DMS114 treated with DMSO at 0.1 percent for 48 hours (cell line): ENCODE measurements at regions not wholly inside any gene's neighbourhood (a gene's known extent, or its start where the extent isn't known, plus 50 kb on each side); places are given as distances from the start of the nearest gene placed in this dataset.
A peak's percentile ranks its signal among the peaks of the same experiment; 100 is the strongest.
"Not testable (repeated sequence)": the region's sequence is repeated elsewhere in the genome, so short reads cannot be mapped to it uniquely, and the experiment has no call there.

Experiments
- DNase-seq: peaks from one replicate; lab custom pipeline; 2025; ENCODE audit not compliant: unreplicated experiment; lab: John Stamatoyannopoulos, UW

- DNase-seq, result not testable (repeated sequence)
Measured at GRCh38 chr10:6824793-6825192, 244.7 kb upstream of the PRKCQ start.

DNA sequence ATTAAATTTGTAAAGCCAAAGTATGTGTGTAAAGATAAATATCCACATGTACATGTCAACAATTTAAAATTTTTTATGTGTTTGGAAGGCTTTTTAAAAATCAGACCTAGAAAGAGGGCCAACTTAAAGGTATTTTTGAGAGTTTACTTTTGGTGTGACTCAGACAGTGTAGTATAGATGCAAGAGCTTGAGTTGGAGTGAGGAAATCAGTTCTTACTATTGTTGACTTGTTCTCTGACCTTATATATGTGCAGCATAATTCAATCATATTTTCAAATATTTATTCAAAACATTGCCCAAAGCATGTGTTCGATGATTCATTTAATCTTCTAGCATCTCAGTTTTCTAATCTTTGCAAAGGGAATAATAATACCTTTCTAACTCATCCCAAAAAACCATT is 243.7 kb upstream of the PRKCQ start:
- DNase-seq, result no peak

DNA sequence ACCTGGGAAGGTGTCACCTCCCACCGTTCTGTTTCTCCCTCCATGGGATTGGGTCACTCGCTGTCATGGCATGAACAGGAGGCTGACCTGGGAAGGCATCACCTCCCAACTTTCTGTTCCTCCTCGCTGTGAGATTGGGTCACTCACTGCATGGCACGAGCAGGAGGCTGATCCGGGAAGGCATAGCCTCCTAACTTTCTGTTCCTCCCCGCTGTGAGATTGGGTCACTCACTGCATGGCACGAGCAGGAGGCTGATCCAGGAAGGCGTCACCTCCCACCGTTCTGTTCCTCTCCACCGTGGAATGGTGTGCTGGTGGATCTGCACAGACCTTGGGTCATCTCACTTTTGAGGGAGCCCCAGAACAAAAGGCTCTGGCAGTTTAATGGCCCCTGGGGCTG is 239.2 kb upstream of the PRKCQ start:
- no peak for DNase-seq

- DNase-seq, result no peak
Measured at GRCh38 chr10:6817770-6818169, 237.7 kb upstream of the PRKCQ start.

DNA sequence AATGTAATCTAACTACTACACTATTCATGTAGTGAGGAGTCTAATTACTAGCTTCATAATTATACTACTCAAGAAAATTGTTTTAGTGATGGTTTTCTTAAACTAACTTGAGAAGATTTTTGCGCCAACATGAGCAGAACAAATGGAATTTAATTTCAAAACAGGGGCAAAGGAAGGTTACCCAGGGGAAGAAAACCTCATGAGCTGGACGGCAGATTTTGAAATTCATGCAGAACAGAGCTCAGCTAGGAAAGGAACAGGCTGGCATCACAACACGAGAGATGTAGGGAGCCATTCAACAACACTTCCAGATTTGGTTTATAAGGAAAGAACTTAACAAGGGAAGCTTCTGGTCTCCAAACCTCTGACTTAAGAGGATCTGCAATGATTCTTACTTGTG is 235.3 kb upstream of the PRKCQ start:
- no peak for DNase-seq

DNA sequence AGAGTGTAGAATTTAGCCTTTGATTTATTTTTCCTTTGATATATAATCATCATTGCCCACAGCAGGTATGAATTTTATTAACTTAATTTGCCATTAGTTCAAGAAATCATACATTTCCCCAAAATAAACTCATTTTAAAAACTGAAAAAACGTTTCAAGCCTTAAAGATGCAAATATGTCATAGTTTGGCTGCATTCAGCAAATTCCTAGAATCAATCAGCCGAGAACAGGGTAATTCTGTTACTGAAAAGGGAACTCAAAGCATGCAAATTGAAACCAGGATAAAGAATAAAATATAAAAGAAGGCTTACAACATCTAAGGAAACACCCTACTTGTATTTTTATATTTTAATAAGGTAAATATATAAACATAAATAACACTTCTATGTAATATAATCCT is 233.8 kb upstream of the PRKCQ start:
- no peak for DNase-seq

DNA sequence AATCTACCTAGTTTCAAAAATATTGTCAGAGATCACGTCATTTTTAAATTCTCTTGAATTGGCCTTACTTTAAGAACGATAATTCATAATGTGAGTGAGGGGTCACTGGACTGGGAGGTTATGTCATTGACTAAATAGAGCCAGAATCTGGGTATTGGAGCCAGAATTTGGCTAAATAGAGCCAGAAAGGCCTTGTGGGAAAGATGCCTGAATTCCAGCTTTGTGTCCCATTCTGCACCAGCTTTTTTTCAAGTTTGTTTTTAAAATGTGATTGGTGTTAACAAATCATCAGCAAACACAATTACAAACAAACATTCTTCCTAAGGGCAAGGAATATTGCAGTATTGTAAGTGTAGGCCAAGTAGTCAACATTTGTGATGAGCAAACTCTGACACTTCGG is 233.2 kb upstream of the PRKCQ start:
- no peak for DNase-seq

- DNase-seq, result no peak
Measured at GRCh38 chr10:6811153-6811552, 231.1 kb upstream of the PRKCQ start.

DNA sequence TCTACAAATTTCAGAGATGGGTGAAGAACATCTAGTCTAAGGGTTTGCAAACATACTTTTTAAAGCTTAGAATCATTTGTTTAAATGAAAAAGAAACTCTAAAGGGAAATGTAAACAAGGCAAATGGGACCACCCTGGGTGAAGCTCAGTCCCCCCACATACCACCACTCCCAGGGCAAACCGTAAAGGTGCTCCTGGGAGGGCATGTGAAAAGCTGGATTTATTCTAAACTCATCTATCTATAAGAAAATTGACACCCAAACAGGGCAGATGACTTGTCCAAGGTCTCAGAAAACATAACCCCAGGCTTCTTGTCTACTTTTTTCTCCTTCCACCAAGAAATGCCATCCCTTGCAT is 223.3 kb upstream of the PRKCQ start:
- no peak for DNase-seq

GRCh38 chr10:6802759-6803426 is 222.8 kb upstream of the PRKCQ start:
- DNase-seq, result no peak

DNA sequence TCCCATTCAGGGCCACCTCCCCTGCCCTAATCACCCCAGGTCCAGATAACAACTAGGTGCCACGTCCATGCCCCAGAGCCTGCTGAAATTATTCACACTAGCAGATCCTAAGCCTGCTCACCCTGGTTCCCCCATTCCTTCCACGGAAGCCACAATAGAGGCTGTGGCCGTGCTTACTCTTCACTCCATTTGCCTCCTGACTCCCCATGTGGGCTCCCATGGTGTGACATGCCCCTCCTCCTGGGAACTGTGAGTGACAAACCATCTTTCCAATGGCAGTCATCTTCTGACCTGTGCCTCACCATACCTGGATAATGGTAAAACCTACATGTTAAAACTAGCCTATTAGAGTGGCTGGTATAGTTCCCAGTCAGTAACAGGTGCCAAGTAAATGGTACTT is 216.2 kb upstream of the PRKCQ start:
- no peak for DNase-seq

GRCh38 chr10:6795541-6795940 is 215.5 kb upstream of the PRKCQ start:
- DNase-seq, result no peak

DNA sequence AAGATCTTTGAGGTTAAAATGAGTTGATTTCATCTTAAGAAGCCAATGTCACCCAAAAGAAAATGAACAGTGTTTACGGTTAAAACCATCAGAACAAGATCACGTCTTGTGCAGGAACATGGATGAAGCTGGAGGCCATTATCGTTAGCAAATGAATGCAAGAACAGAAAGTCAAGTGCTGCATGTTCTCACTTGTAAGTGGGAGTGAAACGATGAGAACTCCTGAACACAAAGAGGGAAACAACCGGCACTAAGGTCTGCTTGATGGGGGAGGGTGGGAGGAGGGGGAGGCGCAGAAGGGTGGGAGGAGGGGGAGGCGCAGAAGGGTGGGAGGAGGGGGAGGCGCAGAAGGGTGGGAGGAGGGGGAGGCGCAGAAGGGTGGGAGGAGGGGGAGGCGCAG is 214.8 kb upstream of the PRKCQ start:
- not testable (repeated sequence) for DNase-seq

DNA sequence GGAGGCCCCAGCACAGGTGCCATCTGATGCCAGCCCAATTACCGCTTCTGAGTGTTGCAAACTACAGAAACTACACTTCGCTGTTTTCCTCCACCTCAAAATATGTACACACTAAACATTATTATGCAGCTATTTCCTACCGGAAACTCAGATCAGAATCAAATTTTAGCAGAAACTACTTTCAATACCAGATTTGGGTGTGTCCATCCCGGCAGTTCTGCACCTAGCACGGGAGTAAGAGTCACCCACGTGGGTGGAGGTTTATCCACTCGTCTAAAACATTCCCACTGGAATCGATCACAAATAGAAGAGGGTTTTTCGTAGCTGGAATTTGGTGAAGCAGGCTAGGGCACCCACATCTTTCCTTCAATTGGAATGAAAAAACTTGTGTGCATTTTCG is 214.4 kb upstream of the PRKCQ start:
- DNase-seq, result no peak

DNA sequence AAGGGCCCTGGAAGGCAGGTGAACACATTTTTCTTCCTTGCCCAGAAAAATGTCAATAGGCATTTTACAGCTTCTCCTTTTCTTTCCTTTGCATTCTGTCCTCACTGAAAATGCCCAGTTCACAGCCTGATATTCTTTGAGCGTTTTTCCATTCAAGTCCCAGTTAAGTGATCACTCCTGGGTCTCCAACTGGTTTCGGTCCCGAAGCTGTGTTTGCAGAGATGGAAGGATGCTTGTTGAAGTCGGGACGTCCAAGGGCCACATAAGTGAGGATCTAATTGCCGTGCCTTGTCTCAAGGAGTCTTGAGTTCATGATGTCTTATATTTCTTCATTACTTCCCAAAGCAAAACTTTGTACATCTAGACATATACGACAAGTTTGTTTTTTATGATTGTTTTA is 208.7 kb upstream of the PRKCQ start:
- no peak for DNase-seq

DNA sequence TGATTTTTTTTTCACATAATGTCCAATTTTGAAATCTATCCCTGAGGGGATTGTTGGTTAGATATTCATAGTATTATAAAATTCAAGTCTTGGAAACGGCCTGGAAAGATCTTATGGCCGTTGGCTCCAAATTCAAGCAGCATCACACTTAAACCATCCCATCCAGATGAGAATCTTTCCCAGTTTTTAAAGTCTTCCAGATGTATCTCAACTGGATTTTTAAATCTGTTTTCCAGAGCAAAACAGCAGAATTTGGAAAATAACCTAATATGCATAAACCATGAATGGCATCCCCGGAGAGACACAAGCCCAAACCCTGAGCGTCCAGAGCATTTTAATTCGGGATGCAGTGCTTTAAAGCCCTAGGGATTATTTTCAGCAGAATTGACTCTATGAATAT is 208.2 kb upstream of the PRKCQ start:
- no peak for DNase-seq

- DNase-seq, result no peak
Measured at GRCh38 chr10:6787718-6788117, 207.6 kb upstream of the PRKCQ start.

DNA sequence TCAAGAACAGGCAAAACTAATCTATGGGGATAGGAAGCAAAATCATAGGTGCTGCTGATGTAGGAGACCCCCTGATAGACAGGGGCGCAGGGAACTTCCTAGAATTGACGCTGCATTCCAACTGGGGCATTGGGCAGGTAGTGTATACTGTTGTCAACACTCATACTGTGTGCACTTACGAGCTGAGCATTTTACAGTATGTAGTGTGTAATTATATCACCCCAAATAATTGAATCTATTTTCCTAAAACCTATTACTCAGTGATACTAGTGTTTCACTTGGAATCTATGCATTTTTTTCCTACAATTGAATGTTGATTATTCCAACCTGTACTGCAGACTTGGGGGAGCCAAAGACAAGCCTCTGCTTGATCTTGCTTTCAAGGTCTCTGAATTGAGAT is 207.0 kb upstream of the PRKCQ start:
- DNase-seq, result no peak

DNA sequence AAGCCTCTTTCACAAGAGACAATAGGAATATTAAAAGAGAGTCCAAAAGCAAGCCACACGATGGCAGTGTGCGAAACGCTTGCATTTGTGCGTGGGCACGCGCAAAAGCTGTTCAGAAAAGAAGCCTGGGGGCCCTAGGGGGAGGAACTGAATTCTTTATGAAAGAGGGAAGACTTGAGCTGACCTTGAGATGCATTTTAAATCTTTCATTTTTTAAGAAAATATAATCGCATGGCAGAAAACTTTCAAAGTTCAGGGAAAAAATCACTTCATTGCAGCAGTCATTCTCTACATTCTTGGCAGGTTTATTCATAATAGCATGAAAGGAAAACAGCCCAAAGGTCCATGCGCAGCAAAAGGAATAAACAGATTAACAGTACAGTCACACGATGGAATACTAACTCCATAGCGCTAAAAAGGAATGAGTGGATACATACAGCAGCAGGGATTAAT is 206.5 kb upstream of the PRKCQ start:
- DNase-seq, result peak; percentile 46

GRCh38 chr10:6784429-6784828 is 204.4 kb upstream of the PRKCQ start:
- not testable (repeated sequence) for DNase-seq

DNA sequence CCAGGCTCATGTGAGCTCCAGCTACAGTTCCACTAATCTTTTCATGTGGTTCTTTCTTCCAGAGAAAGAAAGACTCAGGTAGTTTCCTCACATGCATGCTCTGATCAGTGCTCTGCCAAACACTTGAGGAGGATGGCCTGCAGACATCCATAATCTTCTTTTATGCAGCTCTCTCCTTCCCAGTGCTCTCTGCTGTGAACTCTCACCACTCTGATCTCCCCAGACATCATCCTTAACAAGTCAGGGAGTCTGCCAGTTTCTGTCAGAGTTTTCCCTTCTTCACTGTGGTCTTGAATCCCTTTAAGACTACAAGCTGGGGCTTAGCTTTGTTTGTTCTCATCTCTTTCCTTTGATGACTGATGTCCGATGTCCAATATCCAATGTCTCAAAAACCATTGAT is 203.4 kb upstream of the PRKCQ start:
- DNase-seq, result no peak

DNA sequence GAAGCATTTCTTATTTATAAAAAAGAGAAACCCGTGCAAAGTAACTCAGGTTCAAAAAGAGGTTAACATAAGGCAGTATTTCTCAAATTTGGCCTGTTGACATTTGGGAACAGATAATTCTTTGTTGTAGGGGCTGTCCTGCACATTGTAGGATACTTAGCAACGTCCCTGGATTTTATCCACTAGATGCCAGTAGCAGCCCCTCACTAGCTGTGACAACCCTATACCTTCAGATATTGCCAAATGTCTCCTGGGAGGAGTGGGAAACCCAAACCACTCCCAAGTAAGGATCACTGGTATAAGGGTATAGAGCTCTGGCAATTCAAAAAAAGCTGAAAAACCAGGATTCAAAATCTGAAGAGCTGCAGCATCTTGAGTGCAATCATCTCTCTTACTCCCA is 202.3 kb upstream of the PRKCQ start:
- no peak for DNase-seq

DNA sequence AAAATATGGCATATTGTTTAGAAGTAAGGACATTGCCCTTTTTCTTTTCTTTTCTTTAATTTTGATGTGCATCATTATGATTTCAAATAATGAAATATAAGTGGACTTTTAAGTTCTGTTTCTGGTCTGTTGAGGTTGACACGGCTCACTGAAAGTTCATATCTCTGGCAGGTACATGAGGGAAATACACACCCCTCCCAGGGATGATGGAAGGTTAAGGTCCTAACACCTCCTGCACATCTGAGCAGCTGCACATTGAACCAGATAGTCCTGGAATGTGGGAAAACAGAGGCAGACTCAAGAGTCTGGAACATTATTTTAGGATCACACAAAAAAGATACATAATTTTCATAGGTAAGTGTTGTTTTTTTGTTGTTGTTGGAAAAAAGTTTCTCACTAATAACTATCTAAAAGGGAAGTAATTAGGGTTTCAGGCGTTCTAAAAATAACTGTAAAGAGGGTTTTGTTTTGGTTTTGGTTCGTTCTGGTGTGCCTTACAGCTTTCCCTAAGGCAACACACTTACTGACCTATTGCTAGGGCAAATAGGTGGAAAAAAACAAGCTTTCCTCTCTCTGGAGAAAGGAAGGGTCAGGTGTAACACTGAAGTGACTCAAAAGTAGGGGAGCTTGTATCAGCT is 201.2 kb upstream of the PRKCQ start:
- DNase-seq, result no peak
